Hepatocyte (in vitro differentiated cells): ENCODE measurements at regions not wholly inside any gene's neighbourhood (a gene's known extent, or its start where the extent isn't known, plus 50 kb on each side); places are given as distances from the start of the nearest gene placed in this dataset.

Source experiments
- CTCF ChIP-seq: fragments of 200-600 bp; sonication (generic); IDR thresholded peaks from 2 replicates; pipeline ENCODE4 v1.5.1; 2016; ENCODE audit warnings: antibody characterized with exemption, mild to moderate bottlenecking; ENCODE audit not compliant: poor library complexity
- EZH2 ChIP-seq: fragments of 200-600 bp; sonication (generic); IDR thresholded peaks from 2 replicates; pipeline ENCODE4 v1.6.1; 2016; ENCODE audit warnings: antibody characterized with exemption, mild to moderate bottlenecking, borderline replicate concordance

GRCh38 chr2:67272195-67272594 lies 124.9 kb upstream of the ETAA1 start:
- TF ChIP-seq CTCF (no peak), EZH2 (no peak)
